ENCODE measurements at regions not wholly inside any gene's neighbourhood (a gene's known extent, or its start where the extent isn't known, plus 50 kb on each side); places are given as distances from the start of the nearest gene placed in this dataset.

DNA sequence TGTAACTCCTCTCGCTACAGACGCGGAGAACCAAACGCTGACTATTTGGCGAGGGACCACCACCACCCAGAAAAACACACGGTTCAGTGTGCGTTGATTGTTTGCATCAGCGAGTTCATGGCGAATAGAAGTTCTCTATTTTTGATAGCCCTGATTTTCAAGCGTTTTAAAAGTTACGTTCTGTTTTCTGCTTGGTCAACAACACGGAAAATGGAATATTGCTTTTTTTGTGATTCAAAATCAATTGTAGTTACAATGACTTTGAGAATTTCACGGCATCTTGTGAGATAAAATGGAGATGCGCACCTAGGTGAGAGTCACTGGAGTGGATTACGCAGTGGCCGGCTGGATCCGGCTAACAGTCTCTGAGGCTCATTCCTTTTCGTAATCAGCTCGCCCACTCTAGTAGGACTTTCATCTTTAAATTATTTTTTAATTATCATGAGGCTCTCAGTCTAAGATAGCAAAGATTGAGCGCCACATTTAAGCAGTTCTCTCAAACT is 54.8 kb downstream of the CCDC54 start:
- H3K9me3 ChIP-seq = no peaks in the 10 kb centered on the region
- no peak for DNase-seq
- Mint-ChIP-seq H3K4me3 (peak overlapping the region; percentile 83 to 88 (median 88)), H3K27ac (peak overlapping the region; percentile 50 to 66), H3K4me1 (peaks cover 19 to 26% (median 21%) of the 10 kb centered on the region in 3 donors), H3K36me3 (no peaks in the 10 kb centered on the region), H3K9me3 (no peaks in the 10 kb centered on the region), H3K27me3 (peaks cover 0 to 5% of the 10 kb centered on the region in 2 donors)
- H3K27me3 ChIP-seq (replicated peaks in 1 of 2; ENCODE audit: control insufficient read depth in 2 of 2, extremely low read depth in 1 of 2, insufficient read depth in 2 of 2, low read length in 1 of 2) = peaks cover 0 to 16% of the 10 kb centered on the region in 2 experiments
- no peak overlapping the region for H3K27ac ChIP-seq (ENCODE audit: low read length)
- ChIA-PET CTCF (interaction anchor here (0.7 kb wide), 2 partner anchors 92 to 554 kb away, joined by 4 to 5 read pairs; no protein-coding TSS in a partner anchor), POLR2A (no interaction called here)
- H3K36me3 ChIP-seq (ENCODE audit: control insufficient read depth in 2 of 2, extremely low read depth in 1 of 2, insufficient read depth in 1 of 2, low read length in 1 of 2) = no peaks in the 10 kb centered on the region
- peaks cover 5 to 23% of the 10 kb centered on the region in 2 experiments for H3K4me1 ChIP-seq (ENCODE audit: control insufficient read depth in 1 of 2, extremely low read depth in 1 of 2, insufficient read depth in 2 of 2, low read length in 2 of 2)
- 19% methylated on average over 6 of the region's 20 CpGs for WGBS (ENCODE audit: insufficient coverage)
- no peak for ATAC-seq (replicated peaks in 1 of 4)
- H3K4me3 ChIP-seq (ENCODE audit: control insufficient read depth in 1 of 2, extremely low read depth in 1 of 2, low read length in 1 of 2) = peak overlapping the region; percentile 73 to 85

GRCh38 chr3:107432646-107433045 is 55.4 kb downstream of the CCDC54 start:
- H3K4me1 ChIP-seq (ENCODE audit: control insufficient read depth in 1 of 2, extremely low read depth in 1 of 2, insufficient read depth in 2 of 2, low read length in 2 of 2) = peaks cover 5 to 23% of the 10 kb centered on the region in 2 experiments
- DNase-seq (no peak), ATAC-seq (replicated peaks in 1 of 4) (no peak)
- H3K4me3 Mint-ChIP-seq = peak overlapping the region; percentile 83 to 88 (median 88)
- WGBS (ENCODE audit: insufficient coverage) = no CpG with 5 or more reads among the region's 8 CpGs
- ChIA-PET POLR2A (no interaction called here), CTCF (interaction anchor here (0.7 kb wide), 2 partner anchors 91 to 553 kb away, joined by 4 to 5 read pairs; no protein-coding TSS in a partner anchor)
- peaks cover 0 to 5% of the 10 kb centered on the region in 2 donors for H3K27me3 Mint-ChIP-seq
- no peaks in the 10 kb centered on the region for H3K9me3 ChIP-seq
- H3K4me3 ChIP-seq (ENCODE audit: control insufficient read depth in 1 of 2, extremely low read depth in 1 of 2, low read length in 1 of 2) = no peak overlapping the region
- peaks cover 19 to 26% (median 21%) of the 10 kb centered on the region in 3 donors for H3K4me1 Mint-ChIP-seq
- H3K27me3 ChIP-seq (replicated peaks in 1 of 2; ENCODE audit: control insufficient read depth in 2 of 2, extremely low read depth in 1 of 2, insufficient read depth in 2 of 2, low read length in 1 of 2) = peaks cover 0 to 18% of the 10 kb centered on the region in 2 experiments
- H3K9me3 Mint-ChIP-seq = no peaks in the 10 kb centered on the region
- H3K27ac ChIP-seq (ENCODE audit: low read length) = no peak overlapping the region
- H3K36me3 ChIP-seq (ENCODE audit: control insufficient read depth in 2 of 2, extremely low read depth in 1 of 2, insufficient read depth in 1 of 2, low read length in 1 of 2) = no peaks in the 10 kb centered on the region
- H3K27ac Mint-ChIP-seq = no peak overlapping the region
- H3K36me3 Mint-ChIP-seq = no peaks in the 10 kb centered on the region

DNA sequence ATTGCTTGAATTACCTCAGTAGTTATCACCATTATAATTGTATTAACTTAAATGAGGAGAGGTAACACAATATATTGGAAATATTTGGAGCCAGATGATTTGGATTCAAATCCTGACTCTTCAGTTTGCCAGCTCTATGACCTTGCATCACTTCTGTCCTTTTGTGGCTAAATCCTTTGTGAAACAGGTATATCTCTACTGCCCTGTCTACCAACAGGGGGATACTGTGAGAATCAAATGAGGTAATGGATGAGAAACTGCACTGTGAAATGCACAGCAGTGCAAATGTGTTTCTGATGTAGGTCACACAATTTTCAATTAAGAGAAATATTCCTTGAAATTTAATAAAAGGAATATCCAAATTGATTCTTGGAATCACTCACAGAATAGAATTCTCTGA is 58.8 kb downstream of the CCDC54 start:
- no peak for ATAC-seq (replicated peaks in 1 of 4)
- Mint-ChIP-seq H3K9me3 (no peaks in the 10 kb centered on the region), H3K27ac (no peak overlapping the region), H3K4me1 (peaks cover under 1 to 9% (median 8%) of the 10 kb centered on the region in 3 donors), H3K4me3 (no peak overlapping the region), H3K36me3 (no peaks in the 10 kb centered on the region), H3K27me3 (peaks cover 3 to 6% of the 10 kb centered on the region in 2 donors)
- Histone ChIP-seq H3K4me1 (ENCODE audit: control insufficient read depth in 1 of 2, extremely low read depth in 1 of 2, insufficient read depth in 2 of 2, low read length in 2 of 2) (peaks cover 0 to 9% of the 10 kb centered on the region in 2 experiments), H3K36me3 (ENCODE audit: control insufficient read depth in 2 of 2, extremely low read depth in 1 of 2, insufficient read depth in 1 of 2, low read length in 1 of 2) (no peaks in the 10 kb centered on the region), H3K27me3 (replicated peaks in 1 of 2; ENCODE audit: control insufficient read depth in 2 of 2, extremely low read depth in 1 of 2, insufficient read depth in 2 of 2, low read length in 1 of 2) (peaks cover 0 to 14% of the 10 kb centered on the region in 2 experiments), H3K9me3 (no peaks in the 10 kb centered on the region), H3K27ac (ENCODE audit: low read length) (no peak overlapping the region), H3K4me3 (ENCODE audit: control insufficient read depth in 1 of 2, extremely low read depth in 1 of 2, low read length in 1 of 2) (no peak overlapping the region)
- no peak for DNase-seq
- POLR2A ChIA-PET = no interaction called here
- CTCF ChIA-PET = interaction anchor here in 1 of 2 donors (0.7 kb wide), 1 partner anchor 16 kb away, joined by 3 read pairs; no protein-coding TSS in a partner anchor

DNA sequence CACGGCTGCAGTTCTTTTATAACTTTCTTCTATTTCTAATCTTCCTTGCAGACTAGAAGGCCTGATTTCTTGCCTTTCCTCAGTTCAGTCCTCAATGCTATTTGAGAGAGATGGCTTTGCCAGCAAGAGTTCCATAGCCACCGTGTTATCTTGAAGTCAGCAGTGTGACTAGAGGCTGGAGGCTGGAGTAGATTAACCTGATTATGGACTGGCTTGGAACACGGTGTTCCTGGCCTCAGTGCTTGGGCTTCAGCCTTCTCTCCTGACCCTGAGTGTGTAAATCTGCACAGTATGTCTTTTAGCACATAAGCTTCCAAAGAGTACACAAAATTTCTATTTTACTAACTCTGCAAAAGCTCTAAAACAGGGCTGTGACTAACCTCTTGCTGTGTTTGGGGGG is 61.4 kb downstream of the CCDC54 start:
- no peak overlapping the region for H3K4me3 ChIP-seq (ENCODE audit: control insufficient read depth in 1 of 2, extremely low read depth in 1 of 2, low read length in 1 of 2)
- H3K9me3 Mint-ChIP-seq = no peaks in the 10 kb centered on the region
- H3K9me3 ChIP-seq = no peaks in the 10 kb centered on the region
- no peaks in the 10 kb centered on the region for H3K4me1 Mint-ChIP-seq
- peaks cover 3 to 6% of the 10 kb centered on the region in 2 donors for H3K27me3 Mint-ChIP-seq
- H3K36me3 ChIP-seq (ENCODE audit: control insufficient read depth in 2 of 2, extremely low read depth in 1 of 2, insufficient read depth in 1 of 2, low read length in 1 of 2) = no peaks in the 10 kb centered on the region
- DNase-seq (no peak), ATAC-seq (replicated peaks in 1 of 4) (no peak)
- H3K27me3 ChIP-seq (replicated peaks in 1 of 2; ENCODE audit: control insufficient read depth in 2 of 2, extremely low read depth in 1 of 2, insufficient read depth in 2 of 2, low read length in 1 of 2) = peaks cover 0 to 9% of the 10 kb centered on the region in 2 experiments
- ChIA-PET POLR2A (no interaction called here), CTCF (no interaction called here)
- H3K36me3 Mint-ChIP-seq = no peaks in the 10 kb centered on the region
- H3K4me3 Mint-ChIP-seq = no peak overlapping the region
- no peak overlapping the region for H3K27ac ChIP-seq (ENCODE audit: low read length)
- no CpG with 5 or more reads among the region's 3 CpGs for WGBS (ENCODE audit: insufficient coverage)
- H3K27ac Mint-ChIP-seq = no peak overlapping the region
- H3K4me1 ChIP-seq (ENCODE audit: control insufficient read depth in 1 of 2, extremely low read depth in 1 of 2, insufficient read depth in 2 of 2, low read length in 2 of 2) = no peaks in the 10 kb centered on the region

DNA sequence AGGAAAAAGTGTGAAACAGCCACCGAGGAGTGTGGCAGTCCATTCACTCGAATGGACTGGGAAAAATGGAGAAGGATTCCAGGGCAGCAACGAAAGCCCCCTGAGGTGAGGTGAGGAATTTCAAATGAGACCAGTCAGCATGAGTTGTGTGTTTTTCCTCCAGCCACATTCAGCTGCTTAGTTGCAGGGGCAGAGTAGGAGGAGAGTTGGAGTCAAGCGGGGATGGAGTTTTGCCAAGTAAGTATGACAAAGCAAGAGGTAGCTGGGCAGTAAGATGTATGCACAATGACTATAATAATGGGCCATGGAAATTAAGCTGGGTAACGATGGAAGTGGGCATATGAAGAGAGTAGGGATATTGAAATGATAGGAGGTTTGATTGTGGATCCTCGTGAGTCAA is 64.4 kb downstream of the CCDC54 start:
- no peak overlapping the region for H3K4me3 Mint-ChIP-seq
- no peaks in the 10 kb centered on the region for H3K4me1 Mint-ChIP-seq
- 86% methylated on average over 6 of the region's 6 CpGs for WGBS (ENCODE audit: insufficient coverage)
- no peak overlapping the region for H3K27ac ChIP-seq (ENCODE audit: low read length)
- peaks cover 3% of the 10 kb centered on the region in 2 donors for H3K27me3 Mint-ChIP-seq
- H3K9me3 Mint-ChIP-seq = no peaks in the 10 kb centered on the region
- ChIA-PET POLR2A (interaction anchor here in 1 of 2 donors (0.5 kb wide), 1 partner anchor 165 kb away, joined by 4 read pairs; no protein-coding TSS in a partner anchor), CTCF (interaction anchor here in 1 of 2 donors (0.6 kb wide), 1 partner anchor 10 kb away, joined by 13 read pairs; no protein-coding TSS in a partner anchor)
- H3K4me1 ChIP-seq (ENCODE audit: control insufficient read depth in 1 of 2, extremely low read depth in 1 of 2, insufficient read depth in 2 of 2, low read length in 2 of 2) = no peaks in the 10 kb centered on the region
- peaks cover 0 to 9% of the 10 kb centered on the region in 2 experiments for H3K27me3 ChIP-seq (replicated peaks in 1 of 2; ENCODE audit: control insufficient read depth in 2 of 2, extremely low read depth in 1 of 2, insufficient read depth in 2 of 2, low read length in 1 of 2)
- no peak overlapping the region for H3K4me3 ChIP-seq (ENCODE audit: control insufficient read depth in 1 of 2, extremely low read depth in 1 of 2, low read length in 1 of 2)
- DNase-seq = no peak
- H3K36me3 ChIP-seq (ENCODE audit: control insufficient read depth in 2 of 2, extremely low read depth in 1 of 2, insufficient read depth in 1 of 2, low read length in 1 of 2) = no peaks in the 10 kb centered on the region
- H3K36me3 Mint-ChIP-seq = no peaks in the 10 kb centered on the region
- H3K9me3 ChIP-seq = no peaks in the 10 kb centered on the region
- no peak overlapping the region for H3K27ac Mint-ChIP-seq
- no peak for ATAC-seq (replicated peaks in 1 of 4)

DNA sequence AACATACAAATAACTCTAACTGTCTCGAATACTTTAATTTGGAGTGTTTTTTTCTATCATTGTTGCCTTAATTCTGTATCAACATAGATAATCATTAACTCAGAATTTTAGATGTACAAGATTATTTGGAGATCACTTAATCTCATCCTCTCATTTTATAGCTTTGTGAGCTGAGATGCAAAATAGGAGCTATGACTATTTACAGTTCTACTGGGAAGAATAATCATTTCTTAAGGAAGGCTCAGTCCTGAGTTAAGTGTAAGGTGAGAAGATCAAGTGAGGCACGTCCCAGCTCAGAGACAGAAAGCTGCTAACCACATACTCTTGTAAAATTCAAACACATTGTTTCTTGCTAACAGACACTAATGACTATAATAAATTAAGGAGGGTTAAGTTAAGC is 66.2 kb downstream of the CCDC54 start:
- H3K4me3 ChIP-seq (ENCODE audit: control insufficient read depth in 1 of 2, extremely low read depth in 1 of 2, low read length in 1 of 2) = no peak overlapping the region
- no peaks in the 10 kb centered on the region for H3K4me1 ChIP-seq (ENCODE audit: control insufficient read depth in 1 of 2, extremely low read depth in 1 of 2, insufficient read depth in 2 of 2, low read length in 2 of 2)
- no peaks in the 10 kb centered on the region for H3K36me3 ChIP-seq (ENCODE audit: control insufficient read depth in 2 of 2, extremely low read depth in 1 of 2, insufficient read depth in 1 of 2, low read length in 1 of 2)
- DNase-seq (no peak), ATAC-seq (replicated peaks in 1 of 4) (no peak)
- H3K9me3 ChIP-seq = no peaks in the 10 kb centered on the region
- Mint-ChIP-seq H3K36me3 (no peaks in the 10 kb centered on the region), H3K4me1 (no peaks in the 10 kb centered on the region), H3K27me3 (peaks cover 0 to 3% of the 10 kb centered on the region in 2 donors), H3K9me3 (no peaks in the 10 kb centered on the region), H3K4me3 (no peak overlapping the region), H3K27ac (no peak overlapping the region)
- ChIA-PET CTCF (no interaction called here), POLR2A (no interaction called here)
- no peak overlapping the region for H3K27ac ChIP-seq (ENCODE audit: low read length)
- H3K27me3 ChIP-seq (replicated peaks in 1 of 2; ENCODE audit: control insufficient read depth in 2 of 2, extremely low read depth in 1 of 2, insufficient read depth in 2 of 2, low read length in 1 of 2) = peaks cover 0 to 5% of the 10 kb centered on the region in 2 experiments
- WGBS (ENCODE audit: insufficient coverage) = no CpG with 5 or more reads among the region's 2 CpGs
